ENCODE measurements at regions not wholly inside any gene's neighbourhood (a gene's known extent, or its start where the extent isn't known, plus 50 kb on each side); places are given as distances from the start of the nearest gene placed in this dataset.
"Not testable (repeated sequence)": the region's sequence is repeated elsewhere in the genome, so short reads cannot be mapped to it uniquely, and the experiment has no call there.

GRCh38 chr17:79549141-79549915 lies 61.5 kb downstream of the RBFOX3 start:
- DNase-seq (ENCODE audit: low spot score in 2 of 2) = no peak
- Histone ChIP-seq H3K4me3 (no peak overlapping the region), H3K27me3 (peaks cover 0 to 20% of the 10 kb centered on the region in 2 donors), H3K27ac (no peak overlapping the region), H3K4me1 (no peaks in the 10 kb centered on the region), H3K36me3 (no peaks in the 10 kb centered on the region), H3K9me3 (peaks cover 0 to 13% of the 10 kb centered on the region in 2 donors)
- TF ChIP-seq CTCF (IDR thresholded peaks at IDR 0.05) = no peak
- TF ChIP-seq POLR2A (IDR thresholded peaks at IDR 0.05) = no peak
- intact Hi-C loops (cut with DNase I; ENCODE audit: low total_unique reads) = no loop called here

- H3K4me3 ChIP-seq = no peak overlapping the region
- H3K36me3 ChIP-seq = no peaks in the 10 kb centered on the region
- intact Hi-C loops (cut with DNase I; ENCODE audit: low total_unique reads) = no loop called here
- no peaks in the 10 kb centered on the region for H3K4me1 ChIP-seq
- H3K27ac ChIP-seq = no peak overlapping the region
- no peak for DNase-seq (ENCODE audit: low spot score in 2 of 2)
- TF ChIP-seq CTCF (IDR thresholded peaks at IDR 0.05) = no peak
- TF ChIP-seq POLR2A (IDR thresholded peaks at IDR 0.05) = no peak
- TF ChIP-seq POLR2AphosphoS5 (IDR thresholded peaks at IDR 0.05) = no peak
- peaks cover 0 to 13% of the 10 kb centered on the region in 2 donors for H3K9me3 ChIP-seq
- H3K27me3 ChIP-seq = peaks cover 0 to 32% of the 10 kb centered on the region in 2 donors
These were observed 62.7 kb downstream of the RBFOX3 start for GRCh38 chr17:79548116-79548515.

DNA sequence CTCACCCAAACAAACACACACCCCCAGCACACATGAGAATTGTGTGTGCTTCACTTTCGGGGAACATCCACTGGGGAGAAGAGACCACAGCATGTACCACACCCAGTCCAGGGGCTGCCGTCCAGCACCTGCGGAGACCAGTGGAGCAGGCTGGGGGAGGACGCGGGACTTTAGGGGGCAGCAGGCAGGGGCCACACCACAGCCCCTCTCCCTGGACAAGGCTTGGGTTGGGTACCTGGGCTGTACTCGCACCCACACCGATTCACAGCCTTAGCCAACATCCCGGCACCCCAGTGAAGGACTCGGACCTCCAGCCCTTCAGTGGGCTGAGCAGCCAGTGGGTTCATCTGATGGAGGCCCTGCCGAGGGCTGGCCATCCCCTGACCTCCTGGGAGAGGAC lies 63.3 kb downstream of the RBFOX3 start:
- intact Hi-C loops (cut with DNase I; ENCODE audit: low total_unique reads) = no loop called here
- no peak overlapping the region for H3K4me3 ChIP-seq
- peak in 1 of 2 donors; percentile 20 for DNase-seq (ENCODE audit: low spot score in 2 of 2)
- H3K4me1 ChIP-seq = no peaks in the 10 kb centered on the region
- TF ChIP-seq CTCF (IDR thresholded peaks at IDR 0.05) (no peak), POLR2A (IDR thresholded peaks at IDR 0.05) (no peak), POLR2AphosphoS5 (IDR thresholded peaks at IDR 0.05) (no peak)
- no peaks in the 10 kb centered on the region for H3K36me3 ChIP-seq
- H3K27me3 ChIP-seq = peaks cover 0 to 33% of the 10 kb centered on the region in 2 donors
- no peak overlapping the region for H3K27ac ChIP-seq
- peaks cover 0 to 7% of the 10 kb centered on the region in 2 donors for H3K9me3 ChIP-seq

- intact Hi-C loops (cut with DNase I; ENCODE audit: low total_unique reads); DNase-seq (ENCODE audit: low spot score in 2 of 2); H3K36me3 ChIP-seq; H3K4me1 ChIP-seq; H3K27ac ChIP-seq; H3K9me3 ChIP-seq; H3K4me3 ChIP-seq: not testable (repeated sequence)
- H3K27me3 ChIP-seq = peaks cover 0 to 36% of the 10 kb centered on the region in 2 donors
These were observed 63.7 kb downstream of the RBFOX3 start for GRCh38 chr17:79547171-79547570.

GRCh38 chr17:79546386-79546785 lies 64.5 kb downstream of the RBFOX3 start:
- Histone ChIP-seq H3K9me3 (no peaks in the 10 kb centered on the region), H3K27ac (no peak overlapping the region), H3K4me1 (no peaks in the 10 kb centered on the region), H3K27me3 (peaks cover 0 to 37% of the 10 kb centered on the region in 2 donors), H3K36me3 (no peaks in the 10 kb centered on the region), H3K4me3 (no peak overlapping the region)
- intact Hi-C loops (cut with DNase I; ENCODE audit: low total_unique reads) = no loop called here
- TF ChIP-seq CTCF (IDR thresholded peaks at IDR 0.05) (no peak), POLR2AphosphoS5 (IDR thresholded peaks at IDR 0.05) (no peak), POLR2A (IDR thresholded peaks at IDR 0.05) (no peak)
- no peak for DNase-seq (ENCODE audit: low spot score in 2 of 2)

All from breast epithelium (tissue), 4 donors.